ENCODE measurements at regions not wholly inside any gene's neighbourhood (a gene's known extent, or its start where the extent isn't known, plus 50 kb on each side); places are given as distances from the start of the nearest gene placed in this dataset.

DNA sequence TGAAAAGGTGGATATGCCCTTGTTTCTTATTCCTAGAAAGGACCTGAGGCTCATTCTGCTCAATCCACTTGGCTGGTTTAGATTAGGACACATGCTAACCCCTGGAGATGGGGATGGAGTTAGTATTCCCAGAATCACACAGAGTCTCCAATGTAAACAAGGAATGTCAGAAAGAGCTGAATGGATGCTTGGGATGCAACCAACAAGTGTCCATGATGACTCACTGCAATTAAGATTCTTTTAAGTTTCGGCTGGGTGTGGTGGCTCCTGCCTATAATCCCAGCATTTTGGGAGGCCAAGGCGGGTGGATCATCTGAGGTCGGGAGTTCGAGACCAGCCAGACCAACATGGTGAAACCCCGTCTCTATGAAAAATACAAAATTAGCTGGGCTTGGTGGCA is 315.5 kb upstream of the AZI2 start:
- WGBS (ENCODE audit: insufficient coverage) = 96% methylated on average over 5 of the region's 5 CpGs
- intact Hi-C loops (cut with micrococcal nuclease) = no loop called here
- Mint-ChIP-seq H3K27me3 (ENCODE audit: low read depth in 3 of 3) (peaks cover 0 to 3% (median 0%) of the 10 kb centered on the region in 3 donors), H3K36me3 (no peaks in the 10 kb centered on the region), H3K4me1 (no peaks in the 10 kb centered on the region), H3K27ac (no peak overlapping the region), H3K9me3 (peaks cover 0 to 1% (median 0%) of the 10 kb centered on the region in 7 donors), H3K4me3 (no peak overlapping the region)
- Histone ChIP-seq H3K4me1 (ENCODE audit: control insufficient read depth in 1 of 2, insufficient read depth in 2 of 2, low read length in 2 of 2) (no peaks in the 10 kb centered on the region), H3K79me2 (ENCODE audit: insufficient read depth, low read length) (no peaks in the 10 kb centered on the region), H3K4me3 (replicated peaks in 1 of 3; ENCODE audit: low read depth in 2 of 3, low read length in 3 of 3) (no peak overlapping the region), H2AFZ (ENCODE audit: insufficient read depth, low read depth, low read length, poor library complexity, severe bottlenecking) (no peak overlapping the region), H3K4me2 (replicated peaks; ENCODE audit: extremely low read depth, low read length, poor library complexity, severe bottlenecking) (no peak overlapping the region), H3K36me3 (replicated peaks in 1 of 2; ENCODE audit: control insufficient read depth in 1 of 2, insufficient read depth in 2 of 2, low read length in 2 of 2) (no peaks in the 10 kb centered on the region), H4K20me1 (ENCODE audit: insufficient read depth, low read length) (no peaks in the 10 kb centered on the region), H3K27ac (ENCODE audit: low read depth in 1 of 2, low read length in 2 of 2) (no peak overlapping the region), H3K9ac (ENCODE audit: insufficient read depth, low read length, poor library complexity, severe bottlenecking) (no peak overlapping the region), H3K9me3 (replicated peaks in 1 of 2; ENCODE audit: control insufficient read depth in 1 of 2, insufficient read depth in 1 of 2, low read length in 2 of 2) (no peaks in the 10 kb centered on the region), H3K27me3 (ENCODE audit: control insufficient read depth in 2 of 2, insufficient read depth in 2 of 2, low read length in 2 of 2) (no peaks in the 10 kb centered on the region)
- no peak for DNase-seq
- TF ChIP-seq, protein P1, sequence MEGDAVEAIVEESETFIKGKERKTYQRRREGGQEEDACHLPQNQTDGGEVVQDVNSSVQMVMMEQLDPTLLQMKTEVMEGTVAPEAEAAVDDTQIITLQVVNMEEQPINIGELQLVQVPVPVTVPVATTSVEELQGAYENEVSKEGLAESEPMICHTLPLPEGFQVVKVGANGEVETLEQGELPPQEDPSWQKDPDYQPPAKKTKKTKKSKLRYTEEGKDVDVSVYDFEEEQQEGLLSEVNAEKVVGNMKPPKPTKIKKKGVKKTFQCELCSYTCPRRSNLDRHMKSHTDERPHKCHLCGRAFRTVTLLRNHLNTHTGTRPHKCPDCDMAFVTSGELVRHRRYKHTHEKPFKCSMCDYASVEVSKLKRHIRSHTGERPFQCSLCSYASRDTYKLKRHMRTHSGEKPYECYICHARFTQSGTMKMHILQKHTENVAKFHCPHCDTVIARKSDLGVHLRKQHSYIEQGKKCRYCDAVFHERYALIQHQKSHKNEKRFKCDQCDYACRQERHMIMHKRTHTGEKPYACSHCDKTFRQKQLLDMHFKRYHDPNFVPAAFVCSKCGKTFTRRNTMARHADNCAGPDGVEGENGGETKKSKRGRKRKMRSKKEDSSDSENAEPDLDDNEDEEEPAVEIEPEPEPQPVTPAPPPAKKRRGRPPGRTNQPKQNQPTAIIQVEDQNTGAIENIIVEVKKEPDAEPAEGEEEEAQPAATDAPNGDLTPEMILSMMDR (IDR thresholded peaks at IDR 0.05) = no peak

DNA sequence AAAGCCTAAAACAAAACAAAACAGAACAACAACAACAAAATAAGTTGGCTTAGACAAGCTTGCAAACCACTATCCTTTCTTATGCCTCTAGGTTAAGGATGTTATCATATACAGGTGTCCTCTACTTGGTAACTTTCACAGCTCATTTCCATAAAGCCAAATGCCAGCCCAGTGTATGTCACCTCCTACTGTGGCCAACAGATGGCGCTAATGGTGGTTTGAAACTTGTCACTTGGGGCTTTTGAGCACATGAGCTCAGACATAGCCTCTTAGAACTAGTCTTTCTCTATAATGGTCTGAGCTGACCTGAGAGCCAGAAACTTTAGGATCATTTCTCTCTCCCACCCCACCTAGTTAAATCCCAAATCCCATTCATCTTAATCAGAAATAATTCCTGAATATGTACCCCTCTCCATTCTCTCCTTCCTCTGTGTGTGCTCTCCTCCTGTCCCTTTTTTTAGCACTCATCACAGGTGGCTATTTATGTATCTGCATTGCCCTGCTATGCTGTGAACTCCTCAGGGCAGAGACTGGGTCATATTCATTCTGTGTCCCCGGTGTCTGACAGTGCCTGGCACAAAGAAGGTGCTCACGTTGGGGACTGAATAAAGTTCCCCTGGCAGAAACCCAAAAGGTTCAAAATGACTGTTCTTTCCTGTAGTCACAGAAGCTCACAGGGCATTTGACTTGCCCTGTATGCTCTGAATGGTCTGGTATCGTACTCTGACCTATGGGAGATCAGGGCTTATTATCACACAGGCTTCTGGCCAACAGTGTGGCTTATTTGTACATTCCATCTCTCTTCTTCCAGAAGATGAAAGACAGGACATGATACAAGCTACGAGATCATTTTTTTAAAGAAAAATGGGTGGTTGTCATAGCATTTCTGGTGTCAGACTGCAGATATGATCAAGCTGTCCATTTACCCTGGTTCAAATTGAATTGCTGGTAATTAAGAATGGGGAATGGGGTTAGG is 319.3 kb upstream of the AZI2 start:
- H4K20me1 ChIP-seq (ENCODE audit: insufficient read depth, low read length) = no peaks in the 10 kb centered on the region
- no peak overlapping the region for H3K4me3 ChIP-seq (replicated peaks in 1 of 3; ENCODE audit: low read depth in 2 of 3, low read length in 3 of 3)
- WGBS (ENCODE audit: insufficient coverage) = 55% methylated on average over 3 of the region's 5 CpGs
- peak; percentile 7 to 16 (median 13) for DNase-seq
- no peak overlapping the region for H3K9ac ChIP-seq (ENCODE audit: insufficient read depth, low read length, poor library complexity, severe bottlenecking)
- H3K27me3 ChIP-seq (ENCODE audit: control insufficient read depth in 2 of 2, insufficient read depth in 2 of 2, low read length in 2 of 2) = no peaks in the 10 kb centered on the region
- intact Hi-C loops (cut with micrococcal nuclease) = no loop called here
- no peaks in the 10 kb centered on the region for H3K9me3 ChIP-seq (replicated peaks in 1 of 2; ENCODE audit: control insufficient read depth in 1 of 2, insufficient read depth in 1 of 2, low read length in 2 of 2)
- Mint-ChIP-seq H3K36me3 (no peaks in the 10 kb centered on the region), H3K27ac (peak overlapping the region in 1 of 7 donors; percentile 8), H3K9me3 (no peaks in the 10 kb centered on the region), H3K27me3 (ENCODE audit: low read depth in 3 of 3) (peaks cover 0 to 4% (median 3%) of the 10 kb centered on the region in 3 donors), H3K4me3 (no peak overlapping the region), H3K4me1 (no peaks in the 10 kb centered on the region)
- no peaks in the 10 kb centered on the region for H3K79me2 ChIP-seq (ENCODE audit: insufficient read depth, low read length)
- H3K36me3 ChIP-seq (replicated peaks in 1 of 2; ENCODE audit: control insufficient read depth in 1 of 2, insufficient read depth in 2 of 2, low read length in 2 of 2) = no peaks in the 10 kb centered on the region
- no peaks in the 10 kb centered on the region for H3K4me1 ChIP-seq (ENCODE audit: control insufficient read depth in 1 of 2, insufficient read depth in 2 of 2, low read length in 2 of 2)
- TF ChIP-seq, protein P1 (IDR thresholded peaks at IDR 0.05) = peak; percentile 72
- H3K4me2 ChIP-seq (replicated peaks; ENCODE audit: extremely low read depth, low read length, poor library complexity, severe bottlenecking) = no peak overlapping the region
- H3K27ac ChIP-seq (ENCODE audit: low read depth in 1 of 2, low read length in 2 of 2) = no peak overlapping the region
- H2AFZ ChIP-seq (ENCODE audit: insufficient read depth, low read depth, low read length, poor library complexity, severe bottlenecking) = no peak overlapping the region

All from CD14-positive monocyte (primary cell).